Muscle of arm (tissue), 1 donor: ENCODE measurements at regions not wholly inside any gene's neighbourhood (a gene's known extent, or its start where the extent isn't known, plus 50 kb on each side); places are given as distances from the start of the nearest gene placed in this dataset.
"Not testable (repeated sequence)": the region's sequence is repeated elsewhere in the genome, so short reads cannot be mapped to it uniquely, and the experiment has no call there.

ENCODE experiments used
- DNase-seq: peaks from one replicate; pipeline ENCODE4 v3.0.0-alpha.2; 2013

DNA sequence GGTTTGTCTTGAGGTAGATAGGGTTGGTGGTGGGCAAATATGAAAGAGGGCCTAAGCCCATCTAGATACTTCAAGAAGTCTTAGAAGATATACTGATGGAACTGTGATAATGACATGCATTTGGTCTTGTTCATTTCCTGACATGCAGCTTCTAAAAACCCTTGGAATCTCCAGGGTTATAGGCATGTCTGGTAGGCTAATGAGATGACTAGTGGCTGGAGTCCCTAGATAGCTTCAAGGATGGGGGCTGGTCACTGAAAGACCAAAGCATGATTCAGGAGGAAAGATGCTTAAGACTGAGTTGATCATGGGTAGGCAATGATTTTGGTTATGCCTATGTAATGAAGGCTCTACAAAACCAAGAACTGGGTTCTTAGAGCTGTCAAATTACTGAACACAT, 217.9 kb upstream of the MOCS1 start:
- DNase-seq = no peak

DNA sequence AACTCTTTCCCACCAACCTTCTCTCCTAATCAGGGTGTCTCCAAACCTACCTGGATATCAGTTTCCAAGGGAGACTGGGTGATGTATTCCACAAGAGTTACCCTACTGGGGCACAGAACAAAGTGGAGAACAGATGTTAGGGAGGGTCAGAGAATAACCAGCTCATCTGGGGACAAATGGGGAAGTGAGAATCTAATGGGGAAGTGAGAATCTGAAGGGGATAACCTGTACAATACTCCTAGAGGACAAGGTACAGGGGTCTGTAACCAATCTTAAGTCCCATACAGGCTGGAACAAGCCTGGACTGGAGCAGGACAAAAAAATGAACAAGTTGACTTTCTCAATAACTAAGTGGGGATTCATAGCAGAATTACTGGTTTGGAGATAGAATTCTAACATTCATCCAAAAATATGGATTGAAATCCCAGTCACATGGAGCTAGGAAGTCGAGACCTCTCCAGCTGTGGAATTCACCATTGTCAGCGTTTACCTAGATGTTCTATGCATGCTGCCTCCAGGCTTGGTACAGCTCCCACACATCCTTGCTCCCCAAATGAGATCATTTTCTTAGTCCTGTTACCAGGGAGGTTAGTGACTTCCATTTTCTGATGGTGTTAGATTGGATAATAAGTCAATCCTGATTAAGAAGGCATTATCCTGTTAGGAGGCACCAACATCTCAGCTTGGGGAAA, 214.8 kb upstream of the MOCS1 start:
- no peak for DNase-seq

DNA sequence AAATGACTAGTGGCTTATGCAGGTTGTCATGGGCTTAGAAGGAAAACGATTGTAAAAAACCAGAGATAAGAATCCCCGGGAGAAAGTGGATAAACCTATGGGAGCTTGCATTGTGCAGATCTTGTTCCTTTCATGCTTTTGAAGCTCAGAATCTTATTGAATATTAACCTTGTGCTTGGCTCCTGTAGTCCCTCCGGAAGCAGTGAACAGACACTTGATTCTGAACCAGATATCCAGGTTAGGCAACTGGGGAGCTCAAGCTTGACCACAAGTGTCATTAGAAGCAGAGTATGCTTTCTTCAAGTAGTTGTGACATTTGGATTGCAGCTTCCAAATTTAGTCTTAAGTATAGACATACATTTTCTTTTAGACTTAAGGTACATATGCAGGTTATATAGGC, 212.6 kb upstream of the MOCS1 start:
- no peak for DNase-seq

DNA sequence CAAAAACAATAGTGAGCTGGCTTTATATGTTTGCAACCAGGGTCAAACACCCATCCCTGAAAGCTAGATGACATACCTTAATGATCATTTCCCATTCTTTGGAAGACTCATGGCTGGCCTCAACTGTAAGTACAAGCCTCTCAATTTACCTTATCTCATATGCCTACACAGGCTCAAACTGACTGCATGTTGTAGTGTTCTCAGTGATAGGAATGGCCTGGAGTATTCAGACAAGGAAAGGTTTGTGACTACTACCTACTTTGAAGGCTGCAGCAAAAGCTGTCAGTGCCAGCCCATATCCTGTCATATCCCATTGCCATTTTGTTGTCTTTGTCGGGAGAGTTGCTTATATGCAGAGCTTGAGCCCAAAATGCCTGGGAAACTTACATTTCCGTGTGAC, 205.2 kb upstream of the MOCS1 start:
- no peak for DNase-seq

DNA sequence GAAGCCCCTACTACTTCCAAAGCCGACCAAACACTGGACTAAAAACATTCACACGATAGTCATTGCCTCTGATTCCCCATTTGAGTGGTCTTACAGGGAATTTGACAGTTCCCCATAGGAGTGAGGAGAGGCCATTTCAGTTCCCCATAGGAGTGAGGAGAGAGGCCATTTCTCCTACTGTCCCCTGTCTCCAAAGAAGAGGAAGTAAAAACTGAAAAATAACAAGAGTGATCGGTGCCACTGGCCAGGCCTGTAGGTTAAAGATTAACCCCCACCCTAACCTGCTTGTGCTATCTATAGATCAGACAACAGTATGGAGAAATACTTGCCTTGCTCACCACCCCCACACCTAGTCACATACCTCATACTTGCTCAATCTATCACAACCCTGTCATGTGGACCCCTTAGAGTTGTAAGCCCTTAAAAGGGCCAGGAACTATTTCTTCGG, 204.0 kb upstream of the MOCS1 start:
- no peak for DNase-seq

DNA sequence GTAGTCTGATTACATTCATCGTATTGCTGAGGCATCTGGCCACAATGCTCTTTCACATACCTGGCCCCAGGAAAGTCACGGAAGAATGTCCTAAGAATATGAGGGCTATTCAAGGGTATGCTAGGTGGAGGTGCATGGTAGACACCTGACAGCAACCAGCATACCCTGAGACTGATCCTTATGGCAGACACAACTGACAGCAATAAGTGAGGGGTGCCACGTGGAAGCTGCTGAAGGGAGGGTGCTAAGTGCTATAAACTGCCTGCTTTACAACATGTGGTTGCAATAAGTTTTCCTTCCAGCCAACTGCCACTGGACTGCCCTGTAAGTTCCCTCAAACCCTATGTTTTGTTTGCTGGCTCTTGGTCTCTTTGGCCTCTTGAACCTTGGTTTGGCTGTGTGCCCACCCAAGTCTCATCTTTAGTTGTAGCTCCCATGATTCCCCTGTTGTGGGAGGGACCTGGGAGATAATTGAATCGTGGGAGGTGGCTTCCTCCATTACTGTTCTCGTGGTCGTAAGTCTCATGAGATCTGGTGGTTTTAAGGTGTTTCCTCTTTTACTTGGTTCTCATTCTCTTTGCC, 201.3 kb upstream of the MOCS1 start:
- DNase-seq = no peak

DNA sequence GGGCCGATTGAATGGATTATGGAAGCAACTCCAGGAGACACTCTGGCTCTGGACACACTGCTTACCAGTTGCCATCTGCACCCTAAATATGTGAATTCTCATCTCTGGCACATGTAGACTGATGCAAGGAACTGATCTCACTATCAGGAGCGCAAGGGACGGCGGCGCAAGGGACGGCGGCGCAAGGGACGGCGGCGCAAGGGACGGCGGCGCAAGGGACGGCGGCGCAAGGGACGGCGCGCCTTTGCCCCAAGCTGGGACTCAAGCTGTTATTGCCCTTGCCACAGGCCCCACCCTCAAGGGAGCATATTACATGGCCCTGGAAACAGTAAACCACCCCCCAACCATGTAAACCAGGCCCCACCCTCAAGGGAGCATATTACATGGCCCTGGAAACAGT, 199.7 kb upstream of the MOCS1 start:
- DNase-seq = not testable (repeated sequence)

DNA sequence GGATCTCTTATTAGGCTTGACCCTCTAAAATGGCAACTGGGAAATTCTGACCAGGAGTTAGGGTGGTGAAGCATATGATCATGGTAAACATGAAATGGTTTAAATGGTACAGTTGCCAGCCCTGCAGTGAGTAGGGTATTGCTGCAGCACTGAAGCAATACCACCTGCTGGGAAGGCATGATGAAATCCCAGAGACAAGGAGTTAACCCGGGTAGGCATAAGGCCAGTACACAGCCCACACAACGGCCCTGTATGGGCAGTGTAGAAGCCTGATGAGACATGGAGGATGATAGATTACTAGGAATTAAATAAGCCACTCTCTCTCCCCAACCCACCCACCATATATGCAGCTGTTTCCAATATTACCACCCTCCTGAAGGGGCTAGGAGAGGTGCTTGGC, 197.4 kb upstream of the MOCS1 start:
- DNase-seq = no peak

DNA sequence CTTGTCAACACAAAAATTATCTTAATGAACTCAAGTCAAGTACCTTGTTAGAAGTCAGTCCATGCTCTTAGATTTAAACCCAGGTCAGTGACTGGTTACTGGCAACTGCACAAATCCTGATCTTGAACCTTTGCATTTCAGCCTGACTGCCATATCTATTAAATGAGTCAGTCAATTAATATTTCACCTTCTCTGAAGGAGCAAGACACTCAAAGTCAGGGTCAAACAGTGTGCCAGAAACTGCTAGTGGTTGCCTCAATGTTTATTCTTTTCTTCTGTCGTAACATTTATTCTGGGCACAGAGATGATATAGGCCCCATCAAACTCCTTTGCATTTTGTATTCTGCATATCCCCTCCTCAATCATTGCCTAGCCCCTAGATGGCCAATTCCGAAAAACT, 193.9 kb upstream of the MOCS1 start:
- DNase-seq = no peak

DNA sequence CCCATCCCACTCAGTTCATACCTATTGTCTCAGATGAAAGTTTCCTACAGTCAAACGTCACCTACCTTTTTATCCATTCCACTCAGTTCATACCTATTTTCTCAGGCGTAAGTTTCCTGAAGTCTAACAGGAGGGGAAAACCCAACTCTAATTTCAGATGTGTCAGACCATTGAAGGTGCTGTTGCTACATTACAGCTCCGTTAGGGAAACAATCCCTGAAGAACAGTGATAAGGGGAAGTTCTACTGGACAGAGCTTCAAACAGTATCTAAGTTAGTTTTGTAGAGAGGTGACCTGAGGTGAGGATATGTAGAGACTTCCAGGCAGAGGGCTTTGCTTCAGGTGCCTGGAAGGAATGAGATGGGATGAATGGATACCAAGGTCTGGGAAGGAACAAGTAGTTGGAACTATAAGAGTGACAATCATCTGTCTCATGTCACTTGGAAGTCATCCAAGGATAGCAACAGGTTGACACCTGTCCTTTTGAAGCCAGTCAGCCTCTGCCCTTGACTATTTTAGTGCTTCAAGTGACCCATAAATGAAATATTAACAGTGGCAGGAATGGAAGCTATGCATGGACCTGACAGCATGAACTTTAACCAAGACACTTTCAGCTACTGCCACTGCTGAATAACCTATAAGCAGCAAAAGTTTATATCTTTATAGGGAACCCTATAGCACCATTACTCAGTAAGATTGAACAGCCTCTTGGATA, 191.6 kb upstream of the MOCS1 start:
- DNase-seq = no peak

DNA sequence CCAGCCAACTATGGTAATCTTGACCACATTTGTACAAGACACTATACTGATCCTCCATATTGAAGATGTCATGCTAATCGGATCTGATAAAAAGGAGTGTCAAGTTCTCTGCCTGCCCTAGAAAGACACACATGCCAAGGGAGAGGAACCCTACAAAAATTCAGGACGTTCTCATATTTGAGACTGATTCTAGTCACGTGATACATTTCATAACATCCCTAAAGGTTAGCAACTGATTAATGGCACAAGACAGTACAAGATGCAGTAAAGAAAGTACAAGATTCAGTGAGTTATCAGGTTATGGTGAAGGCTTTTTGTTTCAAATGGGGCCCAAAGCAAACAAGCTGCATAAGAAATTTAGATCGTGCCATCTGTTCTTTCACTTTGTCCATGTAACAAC, 190.7 kb upstream of the MOCS1 start:
- DNase-seq = no peak

DNA sequence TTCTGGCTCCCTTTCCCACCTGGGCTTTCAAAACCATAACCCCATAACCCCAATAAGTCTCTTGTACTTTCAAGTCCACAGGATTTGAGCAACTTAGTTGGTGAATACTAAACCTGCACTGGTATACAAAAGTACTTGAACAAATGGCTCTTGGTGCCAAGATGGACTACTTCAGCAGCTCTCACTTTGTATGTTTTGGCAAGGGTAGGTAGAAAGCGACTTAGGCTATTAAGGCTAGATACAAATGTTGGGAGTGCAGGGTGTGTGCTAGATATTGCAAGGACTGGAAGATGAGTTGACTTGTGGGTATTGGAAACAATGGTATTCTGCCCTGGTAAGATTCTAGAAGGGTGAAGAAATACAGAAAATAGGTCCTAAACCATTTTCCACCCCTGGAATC, 182.6 kb upstream of the MOCS1 start:
- no peak for DNase-seq

DNA sequence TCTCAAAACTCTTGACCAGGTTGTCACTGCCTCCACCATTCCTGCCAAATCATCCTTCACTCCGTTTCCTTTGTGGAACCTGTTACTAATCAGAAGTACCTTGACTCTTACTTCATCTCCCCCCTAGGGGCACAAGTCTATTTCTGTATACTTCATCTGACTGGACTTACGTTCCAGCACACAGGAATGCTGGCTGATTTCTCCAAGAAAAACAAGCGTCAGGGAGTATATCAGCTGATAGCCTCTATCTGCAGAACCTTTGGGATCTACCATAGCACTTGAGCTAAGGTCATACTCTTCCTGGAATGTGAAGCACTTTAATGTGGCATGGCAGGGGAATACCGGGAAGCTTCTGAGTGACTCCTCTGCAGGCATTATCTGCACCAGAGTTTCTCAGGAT, 178.1 kb upstream of the MOCS1 start:
- no peak for DNase-seq

DNA sequence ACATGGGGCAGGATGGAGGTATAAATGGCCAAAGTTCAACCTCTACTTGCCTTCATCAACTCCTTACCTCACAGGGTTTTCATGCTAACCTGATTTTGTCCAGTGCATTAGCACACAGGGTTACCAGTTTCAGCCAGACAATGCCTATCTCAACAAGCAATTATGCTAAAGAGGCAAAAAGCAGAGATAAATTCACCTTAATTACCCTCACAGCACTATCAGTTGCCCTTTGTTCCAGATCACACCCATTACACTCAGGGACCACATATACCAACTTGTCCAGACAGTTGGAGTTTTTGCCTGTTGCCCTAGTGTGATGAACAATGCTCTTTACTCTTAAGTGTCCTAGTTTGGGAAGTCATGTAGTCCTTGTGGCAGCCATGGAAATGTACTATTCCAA, 174.5 kb upstream of the MOCS1 start:
- DNase-seq = no peak

DNA sequence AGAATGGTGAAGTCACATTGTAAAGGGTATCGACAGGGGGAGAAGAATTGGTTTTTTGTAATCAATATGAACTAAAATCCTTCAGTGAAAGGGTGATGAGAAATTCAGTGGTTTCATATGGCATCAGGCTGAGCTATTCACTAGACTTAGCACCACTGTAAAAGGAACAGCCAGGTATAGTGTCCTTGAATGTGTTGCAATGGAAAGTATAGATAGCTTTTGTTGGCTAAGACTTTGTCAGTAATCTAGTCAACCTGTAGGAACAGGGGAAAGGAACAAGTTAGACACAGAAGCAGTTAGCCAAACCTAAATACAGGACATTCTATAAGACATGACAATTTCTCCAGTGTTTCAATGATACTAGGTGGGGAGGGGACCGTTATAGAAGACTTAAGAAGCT, 172.6 kb upstream of the MOCS1 start:
- no peak for DNase-seq

DNA sequence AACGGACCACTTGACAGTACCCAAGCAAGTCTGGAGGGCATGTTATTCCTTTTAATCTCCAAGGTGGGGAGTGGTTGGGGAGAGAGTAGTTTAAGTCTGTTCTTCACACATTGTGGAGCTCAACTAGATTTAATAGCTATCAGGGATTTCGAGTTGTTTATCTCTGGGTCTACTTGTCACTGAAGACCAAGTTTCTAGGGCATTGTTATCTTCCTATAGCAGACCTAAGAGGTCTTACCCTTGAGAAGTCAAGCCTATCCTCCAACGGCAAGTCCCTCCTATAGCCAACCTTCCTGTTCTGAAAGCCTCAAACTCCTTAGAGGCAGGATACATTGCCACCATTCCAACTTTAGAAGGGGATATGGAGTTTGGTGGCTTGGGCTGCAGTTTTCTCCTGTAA, 164.5 kb upstream of the MOCS1 start:
- no peak for DNase-seq

DNA sequence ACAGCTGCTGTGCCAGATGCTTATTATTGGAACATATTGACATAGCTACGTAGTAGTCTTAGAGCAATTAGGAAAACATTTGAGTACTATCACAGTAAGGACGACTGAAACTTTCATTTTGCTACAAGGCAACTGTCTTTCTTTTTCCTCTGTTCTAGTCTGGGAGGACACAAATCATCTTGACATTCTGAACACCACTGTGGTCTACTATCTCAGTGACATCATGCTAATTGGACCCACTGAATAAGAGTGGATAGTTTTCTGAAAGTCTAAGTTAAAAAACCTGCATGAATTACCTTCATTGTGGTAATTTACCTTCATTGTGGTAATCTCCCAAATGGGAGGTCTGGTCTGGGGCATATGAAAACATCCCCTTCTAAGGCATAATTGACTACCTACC, 163.3 kb upstream of the MOCS1 start:
- DNase-seq = no peak

DNA sequence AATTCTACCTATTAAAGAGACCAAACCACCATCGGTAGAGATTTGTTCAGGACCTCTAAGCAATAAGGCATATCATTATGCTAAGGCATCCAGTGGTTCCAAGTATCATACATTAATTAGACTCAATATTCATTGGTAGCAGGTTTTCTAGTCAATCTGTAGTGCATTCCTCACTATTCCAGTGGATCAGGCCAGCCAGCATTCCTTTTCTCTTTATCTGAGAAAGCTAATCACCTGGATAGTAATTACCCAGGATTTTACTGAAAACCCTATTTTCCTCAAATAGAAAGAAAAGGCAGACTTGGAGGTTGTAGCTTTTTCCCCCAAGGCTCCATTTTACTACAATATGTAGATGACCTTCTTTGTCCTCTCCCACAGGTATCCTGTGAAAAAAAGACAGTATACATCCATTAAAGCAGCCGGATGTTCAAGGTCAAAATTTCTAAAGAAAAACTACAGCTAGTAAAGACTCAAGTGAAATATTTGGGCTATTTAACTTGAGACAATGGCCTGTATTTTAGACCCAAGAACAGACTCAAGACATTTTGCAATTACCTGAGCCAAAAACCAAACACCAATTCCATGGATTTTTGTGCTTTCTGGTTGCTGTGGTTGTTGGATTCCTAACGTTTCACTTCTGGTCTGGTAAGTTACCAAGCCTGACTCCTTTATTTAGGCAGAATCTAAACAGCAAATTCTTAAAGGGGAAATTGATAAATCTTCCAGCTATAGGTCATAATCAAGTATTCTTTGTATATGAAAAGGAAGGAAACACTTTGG, 149.1 kb upstream of the MOCS1 start:
- DNase-seq = no peak

DNA sequence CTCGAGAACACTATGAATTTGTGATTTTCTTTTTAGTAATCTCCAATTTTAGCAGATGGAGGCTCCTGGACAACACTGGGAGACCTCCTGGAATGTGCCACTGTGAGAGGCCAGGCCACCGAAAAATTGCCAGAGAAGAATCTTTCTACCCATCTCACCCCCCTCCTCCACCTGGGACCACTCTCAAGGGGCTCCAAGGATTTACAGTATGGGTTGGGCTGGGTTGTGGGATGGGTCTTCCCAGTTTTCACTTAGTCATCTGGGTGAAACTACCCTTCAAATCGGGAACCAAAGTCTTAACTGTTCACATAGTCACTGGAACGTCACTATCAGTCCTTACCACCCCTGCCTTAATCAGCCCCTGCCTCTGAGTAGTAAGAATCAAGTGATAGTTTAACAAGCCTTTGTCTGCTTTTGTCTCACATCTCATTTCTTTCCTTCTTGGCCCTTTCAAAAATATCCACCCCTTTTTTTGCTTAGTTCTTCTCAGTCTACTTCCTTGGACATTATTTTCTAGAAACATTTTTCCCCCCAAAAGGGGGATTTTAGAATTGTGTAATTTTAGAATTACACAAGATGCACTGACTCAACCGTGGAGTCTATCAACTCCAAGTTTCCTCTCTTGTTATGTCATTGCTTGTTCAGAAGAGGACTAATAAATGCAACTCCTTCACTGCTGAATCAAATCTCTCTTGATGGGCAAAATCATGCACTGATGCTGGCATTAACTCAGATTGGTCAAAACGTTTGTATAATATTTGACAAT, 148.2 kb upstream of the MOCS1 start:
- no peak for DNase-seq

DNA sequence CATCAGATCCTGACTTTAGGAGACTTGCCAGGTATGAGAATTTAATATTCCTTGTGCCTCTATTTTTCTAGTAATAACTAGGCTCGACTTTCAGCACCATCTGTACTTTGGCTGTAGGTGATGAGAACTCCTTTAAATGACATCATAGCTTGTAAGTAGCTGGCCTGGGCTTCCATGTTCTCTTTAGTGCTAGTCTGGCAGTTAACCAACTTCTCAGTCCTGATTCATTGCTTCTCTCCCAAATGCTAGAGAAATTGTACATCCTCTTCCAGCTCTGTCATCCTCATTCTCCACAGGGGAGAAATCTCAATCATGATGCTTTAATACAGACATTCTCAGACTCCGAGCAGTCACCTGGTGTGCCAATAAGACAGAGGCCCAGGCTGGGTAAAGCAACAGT, 143.5 kb upstream of the MOCS1 start:
- no peak for DNase-seq

DNA sequence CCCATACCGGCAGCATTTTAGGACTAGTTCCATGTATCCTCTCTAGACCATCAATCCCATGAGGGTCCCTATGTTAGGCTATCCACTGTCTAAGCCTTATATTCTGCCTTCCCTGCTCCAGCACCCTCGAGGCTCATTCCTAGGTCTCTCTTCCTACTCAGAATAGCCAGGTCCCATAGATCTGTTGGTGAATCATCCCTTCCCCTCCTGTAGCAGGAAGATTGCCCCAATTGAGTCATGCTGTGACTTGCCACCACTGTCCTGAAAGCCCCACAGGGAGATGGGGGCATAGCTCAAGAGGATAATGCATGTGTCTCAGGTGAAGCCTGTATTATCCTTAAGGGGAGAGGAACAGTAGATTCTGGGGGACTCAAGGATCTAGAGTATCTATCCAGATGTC, 143.1 kb upstream of the MOCS1 start:
- DNase-seq = no peak

DNA sequence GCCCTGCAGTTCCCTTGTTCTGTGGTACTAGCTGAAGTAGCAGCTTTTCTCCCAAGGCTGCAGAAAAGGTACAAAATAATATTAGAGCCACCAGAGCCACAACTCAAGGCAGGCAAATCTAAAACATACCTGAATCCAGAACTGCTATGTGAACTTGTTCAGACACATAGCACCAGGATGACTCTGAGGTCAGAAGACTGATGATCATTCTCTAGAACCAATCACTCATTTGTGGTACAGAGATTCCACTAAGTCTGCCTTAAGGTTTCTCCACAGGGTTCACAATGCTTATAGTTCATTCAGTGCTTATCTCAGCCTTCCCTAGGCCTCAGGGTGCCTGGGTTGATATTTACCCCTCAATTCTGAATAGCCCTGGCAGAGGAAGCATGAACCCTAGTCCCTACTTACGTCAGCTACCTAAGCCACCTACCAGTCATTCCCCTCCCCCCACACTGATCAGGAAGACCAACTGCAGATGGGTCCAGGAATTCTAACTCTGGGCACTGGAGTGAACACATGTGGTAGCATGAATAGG, 140.9 kb upstream of the MOCS1 start:
- DNase-seq = no peak
